Nephron progenitor cell (in vitro differentiated cells): ENCODE measurements at regions not wholly inside any gene's neighbourhood (a gene's known extent, or its start where the extent isn't known, plus 50 kb on each side); places are given as distances from the start of the nearest gene placed in this dataset.

Experiments
- DNase-seq: peaks from one replicate; pipeline ENCODE4 v3.0.0; 2021
- H3K27ac Mint-ChIP-seq: 2 replicates; pipeline ENCODE4 v1.8.0; 2021; ENCODE audit warnings: mild to moderate bottlenecking, moderate library complexity, mixed read lengths
- H3K27me3 Mint-ChIP-seq: 2 replicates; pipeline ENCODE4 v1.8.0; 2021; ENCODE audit warnings: mild to moderate bottlenecking, low read depth, mixed read lengths; ENCODE audit not compliant: poor library complexity
- H3K36me3 Mint-ChIP-seq: 2 replicates; pipeline ENCODE4 v1.8.0; 2021; ENCODE audit warnings: low read depth, mixed read lengths
- H3K4me1 Mint-ChIP-seq: 2 replicates; pipeline ENCODE4 v1.8.0; 2021; ENCODE audit warnings: mixed read lengths
- H3K4me3 Mint-ChIP-seq: 2 replicates; pipeline ENCODE4 v1.8.0; 2021; ENCODE audit warnings: mild to moderate bottlenecking, moderate library complexity, mixed read lengths
- H3K9me3 Mint-ChIP-seq: 2 replicates; pipeline ENCODE4 v1.8.0; 2021; ENCODE audit warnings: mild to moderate bottlenecking, moderate library complexity, mixed read lengths
- CTCF ChIP-seq: fragments of 200-600 bp; sonication (generic); IDR thresholded peaks from 2 replicates; pipeline ENCODE4 v1.5.0; 2021; ENCODE audit warnings: antibody characterized with exemption

- H3K9me3 Mint-ChIP-seq = peaks cover 1% of the 10 kb centered on the region
- H3K27ac Mint-ChIP-seq = no peak overlapping the region
- TF ChIP-seq CTCF = no peak
Measured at GRCh38 chr16:59719121-59719520, 985.0 kb upstream of the GOT2 start.

GRCh38 chr16:59707436-59708226 lies 973.5 kb upstream of the GOT2 start:
- H3K27ac Mint-ChIP-seq = no peak overlapping the region
- H3K4me3 Mint-ChIP-seq = no peak overlapping the region
- H3K27me3 Mint-ChIP-seq = peaks cover 3% of the 10 kb centered on the region
- no peaks in the 10 kb centered on the region for H3K9me3 Mint-ChIP-seq
- H3K36me3 Mint-ChIP-seq = no peaks in the 10 kb centered on the region
- TF ChIP-seq CTCF = no peak
- no peaks in the 10 kb centered on the region for H3K4me1 Mint-ChIP-seq
- no peak for DNase-seq

More at GRCh38 chr16:59719121-59719520, 985.0 kb upstream of the GOT2 start:
- Mint-ChIP-seq H3K4me1 (no peaks in the 10 kb centered on the region), H3K36me3 (no peaks in the 10 kb centered on the region), H3K4me3 (no peak overlapping the region), H3K27me3 (no peaks in the 10 kb centered on the region)
- no peak for DNase-seq

GRCh38 chr16:59701963-59702930 lies 968.1 kb upstream of the GOT2 start:
- H3K27me3 Mint-ChIP-seq = peaks cover 3% of the 10 kb centered on the region
- TF ChIP-seq CTCF = no peak
- no peak for DNase-seq
- H3K4me1 Mint-ChIP-seq = no peaks in the 10 kb centered on the region
- no peak overlapping the region for H3K27ac Mint-ChIP-seq
- no peaks in the 10 kb centered on the region for H3K36me3 Mint-ChIP-seq
- no peak overlapping the region for H3K4me3 Mint-ChIP-seq
- H3K9me3 Mint-ChIP-seq = no peaks in the 10 kb centered on the region

GRCh38 chr16:59699786-59700185 lies 965.7 kb upstream of the GOT2 start:
- no peak overlapping the region for H3K4me3 Mint-ChIP-seq
- no peak for DNase-seq
- H3K4me1 Mint-ChIP-seq = no peaks in the 10 kb centered on the region
- H3K27me3 Mint-ChIP-seq = peaks cover 3% of the 10 kb centered on the region
- no peak for TF ChIP-seq CTCF
- H3K27ac Mint-ChIP-seq = no peak overlapping the region
- H3K36me3 Mint-ChIP-seq = no peaks in the 10 kb centered on the region
- peaks cover 5% of the 10 kb centered on the region for H3K9me3 Mint-ChIP-seq

- H3K36me3 Mint-ChIP-seq = no peaks in the 10 kb centered on the region
- no peaks in the 10 kb centered on the region for H3K27me3 Mint-ChIP-seq
- no peaks in the 10 kb centered on the region for H3K4me1 Mint-ChIP-seq
- TF ChIP-seq CTCF = no peak
- DNase-seq = no peak
- H3K4me3 Mint-ChIP-seq = no peak overlapping the region
- peaks cover 5% of the 10 kb centered on the region for H3K9me3 Mint-ChIP-seq
- H3K27ac Mint-ChIP-seq = no peak overlapping the region
Measured at GRCh38 chr16:59698346-59699020, 964.4 kb upstream of the GOT2 start.
